Activated CD4-positive, CD25-positive, alpha-beta regulatory T cell treated with anti-CD3 and anti-CD28 coated beads, Interleukin-2, amount 50 U/mL, for 24 hours (primary cell): ENCODE measurements at regions not wholly inside any gene's neighbourhood (a gene's known extent, or its start where the extent isn't known, plus 50 kb on each side); places are given as distances from the start of the nearest gene placed in this dataset.
"Not testable (repeated sequence)": the region's sequence is repeated elsewhere in the genome, so short reads cannot be mapped to it uniquely, and the experiment has no call there.

Experiments
- ATAC-seq, 2 donors: fragments of 150-1000 bp; cut with Tn5 transposase; one replicate each; pipeline ENCODE4 v1.10.0; 2021; ENCODE audit warnings: mild to moderate bottlenecking in 1 of 2, moderate library complexity in 1 of 2

DNA sequence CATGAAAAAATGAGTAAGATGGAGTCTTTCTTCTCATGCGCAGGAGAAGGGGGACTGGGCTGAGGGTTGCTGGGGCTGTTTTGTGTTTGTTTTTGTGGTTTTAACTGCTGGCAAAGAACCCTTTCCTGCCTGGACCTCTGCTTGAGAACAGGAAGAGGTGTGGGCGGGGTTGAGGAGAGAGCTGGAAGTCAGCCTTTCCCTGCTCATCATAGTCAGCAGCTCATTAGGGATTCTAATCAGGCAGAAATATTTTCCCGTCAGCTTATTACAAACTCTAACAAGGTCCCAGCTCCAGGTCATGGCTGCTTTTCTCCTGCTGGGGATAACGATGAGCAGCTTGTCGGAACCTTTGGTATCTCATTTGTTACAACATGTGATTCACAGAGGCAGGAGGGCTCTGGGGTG lies 185.0 kb upstream of the NRXN3 start:
- ATAC-seq = no peak

DNA sequence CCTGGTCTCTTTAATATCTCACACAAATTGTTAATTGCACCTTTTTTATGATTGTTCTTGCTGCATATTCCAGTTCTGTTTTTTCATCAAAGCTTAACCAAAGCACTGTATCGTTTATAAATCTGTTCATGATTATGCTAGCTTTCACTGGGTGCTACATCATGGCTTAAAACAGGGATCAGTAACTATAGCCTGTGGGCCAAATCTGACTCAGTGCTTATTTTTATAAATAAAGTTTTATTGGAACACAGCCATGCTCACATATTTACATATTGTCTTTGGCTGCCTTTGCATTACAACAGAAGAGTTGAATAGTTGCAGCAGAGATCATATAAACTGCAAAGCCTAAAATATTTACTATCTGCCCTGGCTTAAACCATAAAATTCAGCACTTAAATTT lies 183.4 kb upstream of the NRXN3 start:
- no peak for ATAC-seq

- no peak for ATAC-seq
Observed at GRCh38 chr14:77988096-77988870, 181.9 kb upstream of the NRXN3 start.

GRCh38 chr14:77988970-77989369 lies 181.2 kb upstream of the NRXN3 start:
- ATAC-seq = no peak

DNA sequence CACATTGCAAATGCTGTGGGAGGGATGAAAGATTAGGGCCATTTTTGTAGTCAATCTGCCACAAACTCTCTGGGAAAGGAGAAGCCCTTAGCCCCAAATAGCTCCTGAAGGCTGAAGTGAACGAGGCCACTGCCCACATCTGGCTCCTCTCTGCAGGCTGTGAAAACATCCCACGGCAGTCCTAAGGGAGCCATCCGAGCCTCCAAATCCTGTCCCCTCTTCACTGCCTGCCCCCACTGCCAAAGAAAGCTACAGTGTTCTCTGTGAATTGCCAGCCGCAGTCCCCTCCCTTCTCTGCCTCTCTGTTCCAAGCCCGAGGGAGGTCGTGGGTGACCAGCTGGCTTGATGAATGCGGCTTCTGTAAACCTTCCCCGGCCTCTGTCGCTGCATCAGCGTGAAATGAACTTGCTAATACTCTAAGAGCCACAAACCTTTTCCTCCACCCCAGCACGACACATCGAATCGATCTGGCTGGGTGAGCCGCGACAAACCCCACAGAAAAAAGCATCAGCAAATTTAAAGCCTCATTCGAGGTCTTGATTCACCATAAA lies 180.7 kb upstream of the NRXN3 start:
- no peak for ATAC-seq

GRCh38 chr14:77990337-77990736 lies 179.8 kb upstream of the NRXN3 start:
- ATAC-seq = no peak

GRCh38 chr14:77991128-77991772 lies 178.9 kb upstream of the NRXN3 start:
- no peak for ATAC-seq

DNA sequence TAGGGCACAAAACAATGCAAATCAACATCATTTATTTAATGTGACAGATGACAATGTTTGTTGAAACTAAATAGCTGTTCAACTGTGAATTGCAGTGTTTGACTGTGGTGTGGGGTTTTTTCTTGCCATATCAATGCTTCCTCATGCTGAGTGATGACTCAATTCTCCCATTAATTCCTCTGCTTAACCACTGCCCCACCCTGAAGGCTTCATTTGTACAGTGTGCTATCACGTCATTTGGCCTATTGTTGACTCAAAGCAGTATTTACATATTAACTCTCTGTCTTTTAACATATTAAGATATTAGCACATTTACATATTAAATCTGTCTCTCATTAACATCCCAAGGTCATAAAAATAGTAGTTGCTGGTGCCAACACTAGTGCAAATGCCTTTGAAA lies 164.8 kb upstream of the NRXN3 start:
- peak; percentile 30 to 51 for ATAC-seq

DNA sequence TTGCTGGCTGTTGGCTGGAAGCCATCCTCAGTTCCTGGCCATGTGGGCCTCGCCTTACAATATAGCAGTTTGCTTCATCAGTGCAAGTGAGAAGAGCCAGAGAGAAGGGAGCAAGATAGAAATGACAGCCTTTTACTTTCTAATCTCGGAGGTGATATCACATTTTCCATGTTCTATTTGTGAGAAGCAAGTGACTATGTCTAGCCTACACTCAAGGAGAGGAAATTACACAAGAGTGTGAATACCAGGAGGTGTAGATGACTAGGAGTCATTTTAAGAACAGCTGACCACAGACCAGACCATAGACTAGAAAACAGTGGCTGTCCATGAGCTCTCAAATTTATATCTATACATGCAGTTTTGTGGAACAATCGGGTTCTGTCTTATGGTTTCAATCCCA lies 163.0 kb upstream of the NRXN3 start:
- peak in 1 of 2 donors; percentile 36 for ATAC-seq

GRCh38 chr14:78010688-78011087 lies 159.5 kb upstream of the NRXN3 start:
- no peak for ATAC-seq

GRCh38 chr14:78013911-78014310 lies 156.3 kb upstream of the NRXN3 start:
- not testable (repeated sequence) for ATAC-seq

GRCh38 chr14:78016532-78016931 lies 153.6 kb upstream of the NRXN3 start:
- no peak for ATAC-seq

DNA sequence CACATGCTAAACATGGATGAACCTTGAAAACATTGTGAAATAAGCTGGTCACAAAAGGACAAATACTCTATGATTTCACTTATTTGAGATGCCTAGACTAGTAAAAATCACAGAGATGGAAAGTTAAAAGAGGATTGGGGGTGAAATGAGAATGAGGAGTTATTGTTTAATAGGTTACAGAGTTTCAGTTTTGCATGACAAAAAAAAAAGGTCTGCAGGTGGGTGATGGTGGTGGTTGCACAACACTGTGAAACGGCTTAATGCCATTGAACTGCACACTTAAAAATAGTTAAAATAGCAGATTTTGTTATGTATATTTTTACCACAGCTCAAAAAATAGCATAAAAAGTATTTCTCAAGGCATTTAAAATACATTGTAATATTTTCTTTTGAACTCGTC lies 151.9 kb upstream of the NRXN3 start:
- no peak for ATAC-seq

GRCh38 chr14:78022059-78022458 lies 148.1 kb upstream of the NRXN3 start:
- no peak for ATAC-seq

DNA sequence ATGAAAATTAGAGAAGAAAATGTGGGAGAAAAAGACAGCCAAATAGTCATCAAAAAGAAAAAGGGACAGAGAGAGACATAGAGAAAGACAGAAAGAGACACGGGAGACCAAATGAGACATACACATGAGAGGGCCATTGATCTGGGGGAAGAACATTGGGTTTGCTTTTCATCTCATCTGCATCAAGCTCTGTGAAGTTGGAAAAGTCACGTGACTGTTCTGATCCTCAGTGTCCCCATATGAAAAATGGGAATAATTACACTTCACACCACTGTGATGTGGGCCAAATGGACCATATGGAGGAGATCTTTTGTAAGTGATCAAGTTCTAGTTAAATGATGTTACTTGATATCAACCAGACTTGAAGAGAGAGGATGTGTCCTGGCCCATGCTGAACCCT lies 147.1 kb upstream of the NRXN3 start:
- no peak for ATAC-seq

- ATAC-seq = no peak
Observed at GRCh38 chr14:78028471-78028870, 141.7 kb upstream of the NRXN3 start.

DNA sequence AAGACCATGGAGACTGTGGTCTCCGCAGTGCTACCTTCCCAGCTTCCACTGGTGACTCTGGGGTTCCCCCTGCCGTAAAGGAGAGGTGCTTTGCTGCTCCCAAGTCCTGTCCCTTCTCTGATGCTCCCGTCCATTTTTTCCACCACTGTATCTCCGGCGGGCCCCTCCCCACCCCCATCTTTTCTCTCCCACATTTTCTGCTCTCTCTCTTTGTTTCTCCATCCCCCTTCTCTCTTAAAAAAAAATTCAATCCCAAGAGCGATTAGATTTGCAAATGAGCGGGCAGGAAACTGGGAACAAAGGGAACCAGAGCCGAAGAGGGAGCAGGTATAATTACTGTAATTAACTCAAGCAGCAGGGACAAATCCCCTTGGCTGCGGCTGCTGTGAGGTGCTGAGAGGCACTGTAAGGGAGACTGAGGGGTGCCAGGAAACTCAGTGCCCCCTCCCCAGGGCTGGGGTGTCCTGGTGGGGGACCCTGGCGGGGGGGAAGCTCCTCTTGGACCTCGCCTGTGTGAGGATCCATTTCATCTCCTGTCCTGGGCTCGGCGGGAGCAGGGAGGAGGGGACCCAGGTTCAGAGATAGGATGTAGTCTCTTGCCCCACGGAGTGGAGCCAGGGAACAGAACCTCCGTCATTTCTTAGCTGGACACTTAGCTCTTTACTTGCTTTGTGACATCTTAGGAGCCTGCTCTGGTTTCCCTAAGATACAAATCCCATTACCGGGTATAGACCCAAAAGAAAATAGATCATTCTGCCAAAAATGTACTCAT lies 140.4 kb upstream of the NRXN3 start:
- no peak for ATAC-seq

DNA sequence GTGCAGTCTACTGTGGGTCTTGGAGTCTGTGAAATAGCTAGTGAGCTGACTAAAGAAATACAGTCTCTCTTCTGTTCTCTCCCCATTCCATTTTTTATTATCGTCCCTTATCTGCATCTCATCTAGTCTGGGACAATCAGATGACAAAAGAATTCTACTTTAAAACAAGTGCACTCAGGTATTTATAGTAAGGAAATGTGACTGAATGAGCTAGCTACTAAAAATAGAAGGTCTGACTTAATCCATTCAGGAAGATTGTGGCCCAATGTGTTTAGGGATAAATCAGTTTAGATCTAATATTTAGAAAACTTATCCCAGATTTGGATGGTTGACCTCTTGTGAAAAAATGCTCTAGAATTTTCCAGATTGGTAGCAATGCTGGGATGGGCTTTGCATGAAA lies 126.8 kb upstream of the NRXN3 start:
- no peak for ATAC-seq

DNA sequence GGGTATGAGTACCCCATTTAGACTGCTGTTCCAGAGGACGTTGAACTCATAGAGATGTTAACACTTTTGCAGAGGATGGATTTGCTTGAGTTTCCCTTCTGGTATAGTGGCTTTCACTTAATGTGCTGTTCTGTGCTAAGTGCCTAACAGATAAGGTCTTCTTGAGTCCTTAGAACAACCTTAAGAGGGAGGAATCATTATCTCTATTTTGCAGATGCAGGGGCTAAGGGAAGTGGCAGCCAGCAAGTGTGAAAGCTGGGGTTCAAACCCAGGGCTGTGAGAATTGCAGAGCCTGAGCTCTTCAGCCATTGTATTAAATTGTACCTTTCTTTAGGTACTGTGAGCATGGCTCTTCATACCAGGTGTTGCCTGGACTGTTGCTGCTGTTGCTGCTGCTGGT lies 122.1 kb upstream of the NRXN3 start:
- no peak for ATAC-seq

DNA sequence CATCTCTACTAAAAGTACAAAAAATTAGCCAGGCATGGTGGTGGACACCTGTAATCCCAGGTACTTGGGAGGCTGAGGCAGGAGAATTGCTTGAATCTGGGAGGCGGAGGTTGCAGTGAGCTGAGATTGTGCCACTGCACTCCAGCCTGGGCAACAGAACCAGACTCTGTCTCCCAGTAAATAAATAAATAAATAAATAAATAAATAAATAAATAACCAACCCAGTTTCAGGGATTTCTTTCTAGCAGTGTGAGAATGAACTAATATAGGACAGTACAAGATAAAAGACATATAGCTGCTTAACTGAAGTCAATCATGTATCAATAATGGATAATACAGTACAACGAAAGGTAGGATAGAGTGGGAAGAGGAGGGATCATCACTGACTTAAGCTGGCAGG lies 113.3 kb upstream of the NRXN3 start:
- ATAC-seq = not testable (repeated sequence)

- ATAC-seq = no peak
Observed at GRCh38 chr14:78070344-78070743, 99.8 kb upstream of the NRXN3 start.

DNA sequence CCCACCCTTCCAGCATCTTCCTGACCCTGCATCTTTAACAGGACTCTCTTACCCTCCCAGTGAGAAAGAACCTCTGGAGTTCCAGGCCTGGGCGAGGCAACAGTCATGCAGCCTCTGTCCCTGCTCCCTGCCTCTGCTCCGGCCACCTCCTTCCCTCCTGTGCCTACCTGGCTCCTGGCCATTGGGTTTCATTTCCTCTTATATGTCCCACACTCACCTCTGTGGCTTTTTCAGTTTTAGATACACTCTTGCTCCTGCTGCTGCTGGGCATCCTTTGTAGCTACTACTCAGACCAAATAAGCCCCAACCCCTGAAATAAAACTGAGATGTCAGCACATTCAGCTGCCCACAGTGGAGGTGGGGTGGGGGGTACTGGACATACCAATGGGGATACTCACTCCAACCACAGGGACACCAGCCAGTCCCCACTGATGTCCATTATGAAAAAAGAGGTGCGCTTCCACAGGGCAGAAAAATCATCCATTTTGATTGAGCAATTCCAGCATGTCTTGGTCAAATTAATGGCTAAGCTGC lies 99.1 kb upstream of the NRXN3 start:
- no peak for ATAC-seq

DNA sequence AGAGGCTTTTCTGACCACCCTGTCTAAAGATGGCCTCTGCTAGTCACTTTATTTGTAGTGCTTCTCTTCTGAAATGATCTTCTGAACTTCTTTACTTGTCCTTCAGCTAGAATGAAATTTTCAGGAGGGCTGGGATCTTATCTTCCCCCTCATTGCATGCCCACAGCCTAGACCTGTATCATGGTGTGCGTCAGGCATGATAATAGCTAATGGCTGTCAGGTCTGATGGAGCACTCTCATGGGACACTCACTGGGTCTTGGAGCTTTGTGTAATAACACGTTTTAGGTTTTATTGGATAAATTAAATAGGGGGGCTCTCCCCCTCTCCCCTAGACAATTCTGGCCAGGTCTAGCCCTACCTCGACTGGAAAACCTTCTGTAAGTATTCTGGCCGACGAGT lies 97.1 kb upstream of the NRXN3 start:
- no peak for ATAC-seq
